DMS 273 treated with DMSO at 0.1 percent for 48 hours (cell line): ENCODE measurements at regions not wholly inside any gene's neighbourhood (a gene's known extent, or its start where the extent isn't known, plus 50 kb on each side); places are given as distances from the start of the nearest gene placed in this dataset.

Experiments used
- DNase-seq: peaks from one replicate; lab custom pipeline; 2025; lab: John Stamatoyannopoulos, UW

DNA sequence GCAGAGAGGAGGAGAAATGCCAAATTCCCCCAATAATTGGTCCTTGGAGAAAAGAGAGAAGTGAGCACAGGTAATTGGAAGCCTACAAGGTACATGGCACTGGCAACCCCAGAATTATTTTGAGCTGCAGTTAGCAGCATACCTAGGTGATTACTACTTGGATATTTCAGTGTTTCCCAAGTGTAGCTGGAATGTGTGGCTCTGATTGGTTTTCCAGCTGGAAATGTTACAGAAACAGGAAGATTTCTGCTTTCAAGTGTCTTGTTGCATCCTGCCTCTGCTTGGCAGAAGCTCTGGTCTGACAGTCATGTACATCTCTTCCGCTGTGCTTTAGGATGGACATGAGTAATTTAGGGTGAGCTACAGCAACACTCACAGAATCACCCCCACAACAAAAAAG lies 262.1 kb downstream of the ENC1 start:
- DNase-seq = no peak

DNA sequence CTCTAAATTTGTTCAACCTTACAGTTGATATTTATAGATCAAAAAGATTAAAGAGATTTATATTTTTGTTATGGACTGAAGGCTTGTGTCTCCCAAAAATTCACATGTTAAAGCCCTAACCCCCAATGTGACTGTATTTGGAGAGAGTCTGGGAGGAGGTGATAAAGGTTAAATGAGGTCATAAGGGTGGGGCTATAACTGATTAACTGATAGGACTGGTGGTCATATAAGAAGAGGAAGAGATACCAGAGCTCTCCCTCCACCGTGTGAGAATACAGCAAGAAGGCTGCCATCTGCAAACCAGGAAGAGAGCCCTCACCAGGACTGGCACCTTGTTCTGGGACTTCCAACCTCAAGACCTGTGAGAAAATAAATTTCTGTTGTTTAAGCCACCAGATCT lies 264.3 kb downstream of the ENC1 start:
- no peak for DNase-seq

- no peak for DNase-seq
These were observed 265.3 kb downstream of the ENC1 start for GRCh38 chr5:74375271-74375670.

GRCh38 chr5:74374656-74375055 lies 265.9 kb downstream of the ENC1 start:
- no peak for DNase-seq

GRCh38 chr5:74373076-74373475 lies 267.5 kb downstream of the ENC1 start:
- no peak for DNase-seq

DNA sequence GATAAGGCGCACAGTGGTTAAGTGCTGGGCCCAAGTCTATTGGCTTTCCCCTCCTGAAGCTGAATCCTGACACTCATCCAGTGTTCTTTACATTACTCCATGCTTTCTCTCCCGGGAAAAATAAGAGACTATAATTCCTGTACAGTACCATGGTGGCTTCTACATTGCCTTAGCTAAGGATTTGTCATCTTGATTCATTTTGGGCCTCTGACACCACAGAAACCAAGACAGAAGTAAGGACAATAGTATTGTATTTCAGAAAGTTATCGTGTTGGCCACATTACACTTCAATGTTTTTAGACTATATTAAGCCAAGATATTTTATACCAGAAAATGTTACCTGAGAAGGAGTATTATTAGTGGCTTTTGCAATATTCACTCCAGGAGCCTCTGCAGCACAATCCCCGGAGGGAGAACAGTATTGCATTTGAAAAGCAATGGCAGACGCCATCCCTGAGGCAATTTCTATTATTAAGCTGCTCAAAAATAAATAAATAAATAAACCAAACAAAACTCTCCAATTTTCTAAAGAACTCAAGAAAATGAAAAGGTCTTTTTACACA lies 267.9 kb downstream of the ENC1 start:
- DNase-seq = no peak

GRCh38 chr5:74372051-74372450 lies 268.5 kb downstream of the ENC1 start:
- DNase-seq = no peak

GRCh38 chr5:74371621-74372020 lies 268.9 kb downstream of the ENC1 start:
- DNase-seq = no peak

GRCh38 chr5:74370168-74370567 lies 270.4 kb downstream of the ENC1 start:
- DNase-seq = no peak

GRCh38 chr5:74369173-74369572 lies 271.4 kb downstream of the ENC1 start:
- DNase-seq = no peak

- no peak for DNase-seq
These were observed 272.6 kb downstream of the ENC1 start for GRCh38 chr5:74367934-74368333.

DNA sequence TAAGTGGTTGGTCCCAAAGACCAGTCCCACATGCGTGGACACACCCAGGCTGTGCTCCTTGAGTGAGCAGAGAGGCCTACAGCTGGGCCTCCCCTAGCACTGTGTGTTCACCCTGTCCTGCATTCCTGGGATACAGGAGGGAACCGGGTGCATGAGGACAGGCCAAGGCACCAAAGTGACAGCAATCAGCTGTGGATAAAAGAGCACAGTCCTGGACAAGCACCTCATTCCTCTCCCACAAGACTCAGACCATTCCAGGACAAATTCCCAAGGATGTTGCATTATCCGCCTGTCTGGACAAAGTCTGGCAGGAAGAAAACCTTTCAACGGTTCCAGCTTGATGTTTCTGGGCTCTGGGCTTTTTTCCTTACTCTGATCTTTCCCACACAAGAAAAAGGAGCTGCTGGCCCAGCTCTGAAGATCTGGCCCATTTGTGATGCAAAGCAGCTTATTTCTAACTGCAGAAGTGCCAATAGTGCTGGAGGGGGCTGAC lies 273.2 kb downstream of the ENC1 start:
- DNase-seq = no peak

DNA sequence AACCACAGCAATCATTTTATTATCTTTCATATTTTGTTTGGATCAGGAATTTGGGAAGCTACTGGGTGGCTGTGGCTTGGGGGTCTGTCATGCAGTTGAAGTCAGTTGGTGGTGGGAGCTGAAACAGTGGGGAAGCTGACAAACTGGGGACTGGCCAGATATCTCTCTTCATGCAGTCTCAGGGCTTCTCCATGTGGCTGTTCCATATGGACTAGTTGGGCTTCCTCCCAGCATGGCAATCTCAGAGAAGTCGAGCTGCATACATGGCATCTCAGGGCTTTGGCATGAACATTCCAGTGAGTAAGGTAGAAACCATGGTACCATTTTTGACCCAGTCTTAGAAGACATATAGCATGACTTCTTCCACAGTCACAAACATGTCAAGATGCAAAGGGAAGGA lies 274.8 kb downstream of the ENC1 start:
- no peak for DNase-seq

DNA sequence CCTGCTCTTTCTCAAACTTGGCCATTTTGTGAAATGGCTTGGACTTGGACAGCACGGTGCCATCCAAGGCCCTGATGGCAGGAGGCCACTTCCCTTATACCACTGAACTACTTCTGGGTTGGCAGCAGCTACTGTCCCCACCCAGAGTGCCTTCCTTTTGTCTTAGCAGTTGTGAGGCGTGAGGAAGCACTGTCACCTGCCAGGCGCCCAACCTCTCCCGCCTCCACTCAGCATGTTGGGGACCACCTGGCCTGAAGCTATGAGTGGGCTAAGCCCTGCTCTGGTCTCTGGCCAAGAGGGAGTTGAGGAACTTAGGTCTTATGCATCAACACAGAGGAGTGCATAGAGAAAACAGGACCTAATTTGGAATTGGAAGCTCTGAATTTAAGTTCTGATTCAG lies 276.0 kb downstream of the ENC1 start:
- DNase-seq = no peak

DNA sequence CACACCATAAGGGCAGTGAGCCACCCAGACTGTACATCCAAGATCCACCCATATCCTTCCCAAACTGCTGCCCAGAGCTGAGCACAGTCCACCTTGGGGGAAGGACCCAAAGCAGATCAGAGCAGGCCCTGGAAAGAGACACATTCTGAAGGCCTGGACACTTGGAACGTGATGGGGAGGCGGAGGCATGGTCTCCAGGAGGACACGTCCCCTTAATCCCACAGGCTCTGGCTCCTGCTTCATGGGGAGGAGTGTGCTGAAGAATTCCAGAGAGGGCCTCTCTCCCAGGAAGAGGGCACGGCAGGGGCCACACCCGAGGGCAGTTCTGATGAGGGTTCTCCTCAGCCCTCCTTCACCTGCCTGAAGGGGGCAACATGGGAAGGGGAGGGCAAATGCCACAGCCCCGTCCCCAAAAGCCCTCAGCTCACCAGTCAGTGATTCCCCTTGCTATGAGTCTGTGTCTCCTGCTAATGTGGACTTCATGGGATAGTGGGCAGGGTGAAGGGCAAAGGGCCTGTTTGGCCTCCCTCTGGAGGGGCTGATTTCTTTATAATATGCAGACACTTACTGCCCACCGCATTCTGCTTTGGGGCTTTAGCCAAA lies 276.8 kb downstream of the ENC1 start:
- no peak for DNase-seq

GRCh38 chr5:74361406-74362358 lies 278.8 kb downstream of the ENC1 start:
- no peak for DNase-seq

DNA sequence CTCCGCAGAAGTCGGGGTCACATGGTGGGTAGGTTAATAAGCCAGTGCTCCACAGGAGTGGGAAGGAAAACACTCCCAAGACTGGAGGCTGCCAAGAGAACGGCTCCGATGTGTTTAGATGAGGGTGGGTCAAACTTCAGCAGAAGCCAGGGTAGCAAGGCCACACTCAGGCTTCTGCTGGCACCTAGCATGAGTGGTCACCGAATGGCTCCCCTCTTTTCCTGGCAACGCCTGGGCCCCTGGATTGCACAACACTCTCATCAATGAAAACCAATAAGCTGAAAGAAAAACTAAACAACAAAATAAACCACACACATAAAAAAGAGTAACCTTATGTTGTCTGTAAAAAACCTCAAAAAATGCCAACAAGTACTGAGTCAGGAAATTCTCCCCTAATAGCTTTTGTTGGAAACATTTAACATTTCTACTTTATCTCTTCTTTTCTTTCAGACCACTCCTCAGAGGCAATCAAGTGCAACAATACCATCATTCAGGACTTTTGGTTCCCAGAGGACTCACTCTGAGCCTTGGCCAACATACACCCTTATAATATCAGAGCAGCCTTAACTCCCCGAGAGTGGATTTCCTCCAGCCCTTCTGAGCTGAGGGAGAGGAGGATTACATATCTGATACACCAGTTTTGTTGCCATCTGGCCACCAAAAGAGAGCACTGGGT lies 279.9 kb downstream of the ENC1 start:
- DNase-seq = no peak

- peak; percentile 92 for DNase-seq
These were observed 282.7 kb downstream of the ENC1 start for GRCh38 chr5:74357827-74358226.

- DNase-seq = no peak
These were observed 284.4 kb downstream of the ENC1 start for GRCh38 chr5:74356009-74356695.

GRCh38 chr5:74355041-74355824 lies 285.3 kb downstream of the ENC1 start:
- no peak for DNase-seq

GRCh38 chr5:74352256-74352655 lies 288.3 kb downstream of the ENC1 start:
- no peak for DNase-seq
